ENCODE measurements at regions not wholly inside any gene's neighbourhood (a gene's known extent, or its start where the extent isn't known, plus 50 kb on each side); places are given as distances from the start of the nearest gene placed in this dataset.
A peak's percentile ranks its signal among the peaks of the same experiment; 100 is the strongest.

DNA sequence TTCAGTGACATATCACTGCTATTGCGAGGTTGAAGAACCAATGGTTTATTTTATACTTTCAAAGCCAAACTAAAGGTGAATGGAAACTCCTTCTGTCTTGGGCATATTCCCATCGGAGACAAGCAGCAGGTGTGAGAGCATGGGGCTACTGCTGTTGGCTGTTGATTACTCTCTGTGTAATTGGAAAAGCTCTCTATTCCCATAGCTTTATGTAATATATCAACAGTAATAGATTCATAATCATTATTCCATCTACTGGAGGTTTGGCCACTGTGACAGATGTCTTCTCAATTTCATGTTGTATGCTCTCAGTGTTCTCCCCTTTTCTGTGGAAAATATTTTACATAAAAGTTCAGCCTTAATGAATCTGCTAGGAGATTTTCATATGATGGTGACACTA, 352.0 kb downstream of the BTG1 start:
- no peak for DNase-seq (ENCODE audit: low spot score)

DNA sequence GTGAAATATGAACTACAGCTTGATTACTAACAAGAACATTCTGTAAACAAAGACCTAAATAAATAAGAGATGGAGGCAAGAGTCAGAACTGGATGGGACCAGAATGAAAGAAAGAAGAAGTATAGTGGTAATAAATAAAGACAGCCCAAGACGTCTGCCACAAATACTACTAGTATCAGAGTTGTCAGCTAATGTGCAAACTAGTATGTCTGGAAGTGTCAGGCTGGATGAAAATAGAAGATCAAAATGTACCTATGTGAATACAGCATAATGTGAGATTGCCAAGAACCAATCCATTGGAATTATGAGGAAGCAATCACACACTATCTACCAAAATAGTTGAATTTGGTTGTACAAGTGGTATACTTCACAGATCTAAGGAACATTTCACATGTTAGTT, 353.0 kb downstream of the BTG1 start:
- DNase-seq (ENCODE audit: low spot score): no peak

DNA sequence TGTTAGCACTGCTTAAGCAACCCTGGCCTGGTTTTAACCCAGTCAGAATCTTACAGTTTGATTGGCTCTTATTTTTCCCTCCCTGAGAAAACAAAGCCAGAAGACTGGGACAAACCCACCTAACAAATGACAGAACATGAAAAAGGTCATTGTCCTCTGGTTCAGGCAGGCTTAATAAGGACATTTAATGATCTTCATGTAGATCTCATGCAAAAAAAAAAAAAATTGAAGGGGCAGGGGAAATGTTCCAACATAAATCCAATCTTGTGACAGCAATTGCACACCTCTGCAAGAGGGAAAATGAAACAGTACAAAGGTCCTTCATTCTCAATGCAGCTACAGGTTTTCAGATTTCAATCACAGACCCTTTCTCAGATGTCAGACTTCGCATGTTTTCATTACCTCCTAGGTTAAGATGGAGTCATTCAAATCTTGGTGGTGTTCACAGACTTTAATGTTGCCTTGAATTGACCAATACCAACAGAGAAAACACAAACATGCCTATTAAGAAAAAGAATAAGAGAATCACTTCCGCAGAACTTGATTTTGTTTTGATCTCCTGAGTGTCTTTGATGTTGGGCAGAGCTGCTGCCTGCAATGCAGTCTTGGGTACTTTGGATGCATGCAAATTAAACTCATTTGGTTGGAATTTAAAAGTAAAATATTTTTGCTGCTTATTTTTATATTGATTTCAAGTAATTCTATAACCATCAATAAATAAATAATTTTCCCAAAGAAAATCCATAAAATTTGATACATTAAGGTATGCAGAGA, 359.0 kb downstream of the BTG1 start:
- no peak for DNase-seq (ENCODE audit: low spot score)

DNA sequence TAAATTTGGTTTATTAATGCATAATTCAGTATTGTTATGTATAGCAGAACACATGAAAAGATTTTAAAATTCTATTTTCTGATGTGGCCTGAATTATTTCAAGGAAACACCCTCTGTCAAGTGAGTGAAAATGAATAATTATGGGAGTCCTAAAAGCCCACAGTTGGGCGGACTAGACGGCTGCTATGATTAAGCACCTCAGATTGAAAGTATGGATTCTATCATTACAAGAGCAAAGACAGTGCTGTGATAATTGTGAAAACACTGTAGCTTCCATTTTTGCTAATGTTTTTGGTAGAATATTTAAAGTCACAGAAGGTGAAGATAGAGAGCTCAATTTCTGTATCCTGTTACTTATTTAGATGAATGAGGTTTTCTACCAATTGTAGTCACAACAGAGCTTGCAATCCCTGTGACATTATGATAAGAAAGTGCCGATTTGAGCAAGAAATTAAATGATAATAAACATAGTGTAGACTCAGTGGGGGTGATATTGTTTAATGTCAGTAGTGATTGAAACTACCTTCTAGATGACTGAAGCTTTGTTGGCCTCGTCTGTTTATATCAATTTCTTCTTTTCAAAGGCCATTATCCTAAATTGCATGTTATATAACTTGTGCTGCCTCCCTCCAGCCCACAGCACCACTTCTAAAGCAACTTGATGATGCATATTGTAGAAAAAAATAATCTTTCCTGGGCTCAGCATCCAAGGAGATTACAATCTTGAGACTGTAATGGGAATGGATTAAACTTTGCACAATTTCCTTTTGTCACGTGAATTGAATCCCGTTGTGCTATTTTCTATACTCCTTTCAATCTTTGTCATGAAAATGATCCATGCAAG, 359.8 kb downstream of the BTG1 start:
- no peak for DNase-seq (ENCODE audit: low spot score)

DNA sequence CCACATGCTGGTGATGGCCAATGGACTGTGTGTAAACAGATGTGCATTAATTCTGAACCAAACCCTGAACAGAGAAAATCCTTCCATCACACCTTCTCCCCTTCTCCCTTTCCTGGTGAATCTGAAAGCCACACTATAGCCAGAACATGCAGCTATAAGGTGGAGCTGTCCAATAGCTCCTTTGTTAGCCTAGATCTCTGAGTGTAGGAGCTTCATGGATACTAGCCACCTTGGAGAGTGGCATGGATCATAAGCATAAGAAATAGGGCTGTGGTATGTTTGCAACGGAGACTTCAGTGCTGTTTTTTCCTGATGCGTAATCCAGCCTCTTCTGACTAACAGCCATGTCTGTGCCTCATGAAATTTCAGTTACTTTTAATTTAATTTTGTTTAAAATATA, 364.5 kb downstream of the BTG1 start:
- no peak for DNase-seq (ENCODE audit: low spot score)

DNA sequence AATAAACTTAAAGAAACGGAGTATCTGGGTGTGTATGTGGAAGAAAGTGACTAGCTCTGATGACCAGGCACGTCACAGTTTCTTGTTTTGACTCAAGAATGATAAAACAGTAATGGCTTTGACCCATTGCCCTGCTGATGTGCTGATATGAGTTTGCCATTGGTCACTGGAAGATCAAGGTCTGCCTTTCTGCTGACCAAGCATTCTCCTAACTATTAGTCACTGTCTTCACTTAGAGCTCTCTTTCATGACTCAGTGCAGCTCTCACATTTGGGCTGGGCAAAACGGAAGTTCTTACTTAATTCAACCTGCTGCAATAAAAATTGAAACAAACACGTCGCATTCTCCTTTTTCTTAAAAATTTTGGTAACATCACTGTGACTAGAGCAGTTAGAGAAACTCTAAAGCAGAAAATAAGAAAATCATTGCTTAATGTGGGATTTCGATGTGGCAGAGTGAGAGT, 366.7 kb downstream of the BTG1 start:
- DNase-seq (ENCODE audit: low spot score): no peak

DNA sequence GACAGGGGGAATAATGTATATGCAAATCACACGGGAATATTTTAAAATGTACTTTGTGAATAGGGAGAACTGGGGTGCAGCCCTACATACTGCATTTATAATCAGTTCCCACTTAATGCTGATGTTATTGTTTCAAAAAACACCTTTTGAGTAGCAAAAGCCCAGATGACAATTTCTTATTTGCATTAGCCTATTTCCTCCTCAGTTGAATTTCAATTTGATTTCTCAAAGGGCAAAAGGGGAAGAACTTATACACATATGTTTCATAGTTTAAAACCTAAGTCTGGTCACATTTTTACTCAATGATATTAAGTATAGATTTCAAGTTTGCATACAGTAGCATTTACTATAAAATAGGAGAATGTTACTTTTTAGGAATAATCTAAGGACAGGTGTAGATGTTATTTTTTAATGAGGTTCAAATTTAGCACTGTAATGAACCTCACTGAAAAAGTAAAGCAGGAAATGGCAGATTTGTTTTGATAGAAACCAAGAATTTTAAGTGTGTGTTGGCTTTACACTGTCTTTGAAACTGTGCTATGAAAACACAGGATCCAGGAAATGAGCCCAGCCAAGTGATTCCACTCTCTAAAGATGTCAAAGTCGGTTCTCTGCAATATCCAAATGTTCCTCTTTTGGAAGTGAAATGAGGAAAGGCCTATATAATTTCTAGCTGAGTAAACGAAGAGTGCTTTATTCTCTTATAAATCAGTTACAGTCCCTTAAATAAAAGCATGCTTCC, 367.4 kb downstream of the BTG1 start:
- DNase-seq (ENCODE audit: low spot score): no peak

DNA sequence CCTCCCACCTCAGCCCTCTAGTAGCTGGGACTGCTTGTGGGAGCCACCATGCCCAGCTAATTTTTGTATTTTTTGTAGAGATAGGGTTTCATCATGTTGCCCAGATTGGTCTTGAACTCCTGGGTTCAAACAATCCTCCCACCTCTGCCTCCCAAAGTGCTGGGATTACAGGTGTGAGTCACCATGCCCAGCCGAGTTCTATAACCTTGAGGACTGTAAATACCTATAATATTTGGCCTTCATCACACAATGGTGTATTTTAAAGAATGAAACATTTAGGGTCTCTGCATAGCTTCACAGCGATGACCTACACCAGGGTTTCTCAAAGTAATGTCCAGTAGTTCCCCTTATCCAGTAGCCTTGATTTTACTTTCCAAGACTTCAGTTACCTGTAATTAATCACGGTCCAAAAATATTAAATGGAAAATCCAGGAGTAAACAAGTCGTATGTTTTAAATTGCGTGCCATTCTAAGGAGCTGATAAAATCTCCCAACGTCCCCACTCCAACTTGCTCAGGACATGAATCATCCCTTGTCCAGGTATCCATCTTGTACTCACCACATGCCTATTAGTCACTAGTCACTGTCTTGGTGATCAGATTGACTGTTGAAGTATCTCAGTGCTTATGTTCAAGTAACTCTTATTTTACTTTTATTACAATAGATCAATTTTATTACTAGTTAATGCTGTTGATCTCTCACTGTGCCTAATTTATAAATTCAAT, 368.2 kb downstream of the BTG1 start:
- DNase-seq (ENCODE audit: low spot score): no peak

DNA sequence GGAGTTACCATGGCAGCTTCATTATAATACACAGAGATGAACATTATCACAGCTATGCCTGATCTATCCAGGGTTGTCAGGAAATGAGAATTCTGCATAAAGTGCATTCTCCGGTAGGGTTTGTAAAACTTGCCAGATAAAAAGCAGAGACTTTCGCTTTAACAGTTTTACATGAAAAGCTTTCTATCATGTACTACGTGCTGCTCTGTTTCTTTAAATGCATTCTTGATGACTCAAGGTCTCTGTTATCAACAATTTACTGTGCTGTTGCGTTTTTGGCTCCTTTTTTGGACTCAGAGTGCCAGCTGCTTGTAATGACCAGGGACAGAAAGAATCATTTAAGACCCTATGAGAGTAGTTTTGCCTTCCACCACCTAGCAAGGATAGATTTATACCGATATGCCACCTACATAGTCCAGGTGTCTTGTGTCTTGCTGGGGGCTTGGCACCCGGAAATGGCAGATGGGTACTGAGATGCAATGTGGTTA, 371.2 kb downstream of the BTG1 start:
- no peak for DNase-seq (ENCODE audit: low spot score)

DNA sequence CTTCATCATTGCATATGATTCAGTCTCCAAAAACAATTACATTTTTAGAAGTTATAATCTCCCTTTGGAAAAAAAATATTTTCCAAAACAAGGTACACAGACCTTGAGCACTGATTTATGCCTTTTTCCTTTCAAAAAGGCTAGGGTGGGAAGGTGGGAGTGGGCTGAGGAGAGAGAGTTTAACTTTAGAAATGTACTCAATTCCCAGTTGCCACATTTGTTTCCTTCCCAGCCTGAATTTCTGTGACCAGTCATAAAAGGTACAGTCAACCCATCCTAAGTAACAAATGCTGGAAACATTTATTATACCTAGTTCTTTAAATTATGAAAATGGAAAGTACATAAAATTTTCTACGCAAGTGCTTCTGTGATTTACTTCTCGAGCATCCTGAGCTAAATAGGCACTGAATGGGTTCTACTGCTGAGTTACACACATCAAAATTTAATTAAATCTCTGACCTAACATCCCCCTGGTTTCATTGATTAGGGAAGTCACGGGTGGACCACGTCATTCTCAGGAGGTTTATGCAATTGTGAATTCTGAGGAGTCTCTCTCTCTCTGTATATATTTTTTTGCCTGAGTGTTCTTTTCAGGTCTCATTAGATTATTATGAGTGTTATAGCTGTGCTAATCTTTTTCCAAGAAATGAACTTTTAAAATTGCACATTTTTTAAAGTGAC, 371.8 kb downstream of the BTG1 start:
- no peak for DNase-seq (ENCODE audit: low spot score)

DNA sequence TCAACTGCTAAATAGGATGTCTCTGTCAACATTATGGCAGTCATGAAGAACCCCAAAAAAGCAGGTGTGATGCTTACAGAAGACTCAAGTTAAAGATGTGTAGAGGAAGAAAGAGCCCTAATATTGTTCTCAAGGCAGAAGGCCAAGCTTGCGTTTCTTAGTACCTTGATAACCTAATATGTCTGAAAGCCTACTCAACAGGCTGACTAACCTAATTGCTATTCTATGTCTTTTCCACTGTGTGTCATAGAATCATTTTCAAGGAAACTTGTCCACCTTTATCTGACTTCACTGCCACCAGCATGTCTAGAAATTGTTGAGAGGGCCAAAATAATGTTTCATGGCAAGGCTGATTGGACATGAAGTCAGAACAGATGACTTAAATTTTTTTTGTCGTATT, 373.2 kb downstream of the BTG1 start:
- no peak for DNase-seq (ENCODE audit: low spot score)

DNA sequence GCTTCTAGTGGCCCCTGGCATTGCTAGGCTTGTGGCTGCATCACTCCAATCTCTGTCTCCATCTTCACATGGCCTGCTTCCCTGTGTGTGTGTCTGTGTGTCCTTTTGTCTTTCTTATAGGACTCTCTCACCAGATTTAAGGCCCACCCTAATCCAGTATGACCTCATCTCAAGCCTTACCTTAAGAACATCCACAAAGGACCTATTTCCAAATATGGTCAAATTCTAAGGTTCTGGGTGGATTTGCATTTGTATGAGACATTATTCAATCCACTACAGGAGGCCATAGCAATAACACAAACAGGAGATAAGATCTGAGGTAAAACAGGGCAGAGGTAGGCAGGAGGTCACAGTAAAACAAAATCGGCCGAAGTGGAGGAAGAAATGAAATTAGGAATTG, 375.9 kb downstream of the BTG1 start:
- no peak for DNase-seq (ENCODE audit: low spot score)

DNA sequence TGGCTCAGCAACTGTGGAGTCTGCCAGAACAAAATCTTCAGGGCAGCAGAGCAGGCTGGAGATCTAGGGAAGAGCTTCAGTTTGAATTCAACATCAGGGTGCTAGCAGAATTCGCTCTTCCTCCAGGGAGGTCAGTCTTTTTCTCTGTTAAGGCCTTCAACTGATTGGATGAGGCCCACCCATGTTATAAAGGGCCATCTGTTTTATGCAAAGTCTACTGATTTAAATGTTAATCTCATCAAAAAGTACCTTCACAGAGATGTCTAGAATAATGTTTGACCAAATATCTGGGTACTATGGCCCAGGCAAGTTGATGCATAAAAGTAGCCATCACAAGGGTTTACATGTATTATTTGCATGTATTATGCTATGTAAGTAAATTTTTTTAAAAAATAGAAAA, 378.4 kb downstream of the BTG1 start:
- DNase-seq (ENCODE audit: low spot score): no peak

DNA sequence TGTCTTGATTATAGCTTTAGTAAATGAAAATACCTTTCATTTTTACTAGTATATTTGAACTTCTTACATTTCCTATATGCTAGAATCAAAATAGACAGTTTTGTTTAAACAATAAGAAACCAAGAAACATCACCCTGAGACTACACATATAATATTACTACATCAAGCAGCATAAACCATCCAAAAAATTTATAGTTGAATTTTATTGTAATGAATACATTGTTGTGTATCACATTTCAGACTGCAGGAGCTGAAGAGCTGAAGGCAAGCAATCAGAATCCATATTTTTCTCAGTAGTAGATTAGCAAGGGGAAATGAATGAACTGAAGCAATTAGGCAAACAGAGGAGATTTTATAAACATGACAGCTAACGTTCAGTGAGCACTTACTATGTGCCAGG, 379.2 kb downstream of the BTG1 start:
- no peak for DNase-seq (ENCODE audit: low spot score)

DNA sequence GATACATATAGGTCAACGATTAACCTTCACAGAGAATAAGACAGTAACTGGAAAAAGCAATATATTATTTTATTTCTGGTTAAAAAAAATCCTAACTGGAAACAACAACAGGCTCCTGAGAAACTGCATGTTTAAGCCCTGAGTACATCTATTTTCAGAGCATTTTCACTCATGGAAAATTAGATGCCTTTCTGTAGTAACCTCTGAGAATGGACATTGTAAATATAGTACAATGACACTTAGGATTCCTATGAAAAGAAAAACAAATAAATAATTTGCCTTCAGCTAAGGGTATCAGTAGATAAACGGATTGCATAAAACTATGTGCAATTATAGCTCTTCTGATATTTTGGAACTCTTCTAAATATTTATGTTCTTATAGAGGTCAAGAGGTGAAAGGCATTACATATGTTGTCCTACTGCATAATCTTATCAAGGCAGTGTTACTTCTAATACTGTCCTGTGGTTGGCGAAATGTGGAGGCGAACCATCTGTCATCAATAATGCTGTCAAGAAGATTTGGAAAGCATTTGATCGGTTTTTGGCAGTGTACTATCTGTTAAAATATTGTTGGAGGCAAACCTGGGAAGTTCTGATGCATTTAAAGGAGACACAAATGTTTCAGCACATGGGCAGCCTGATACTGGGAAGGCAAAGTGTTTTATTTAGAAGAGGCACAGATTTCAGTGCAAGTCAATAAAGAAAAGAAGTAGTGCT, 381.8 kb downstream of the BTG1 start:
- DNase-seq (ENCODE audit: low spot score): peak; percentile 55

DNA sequence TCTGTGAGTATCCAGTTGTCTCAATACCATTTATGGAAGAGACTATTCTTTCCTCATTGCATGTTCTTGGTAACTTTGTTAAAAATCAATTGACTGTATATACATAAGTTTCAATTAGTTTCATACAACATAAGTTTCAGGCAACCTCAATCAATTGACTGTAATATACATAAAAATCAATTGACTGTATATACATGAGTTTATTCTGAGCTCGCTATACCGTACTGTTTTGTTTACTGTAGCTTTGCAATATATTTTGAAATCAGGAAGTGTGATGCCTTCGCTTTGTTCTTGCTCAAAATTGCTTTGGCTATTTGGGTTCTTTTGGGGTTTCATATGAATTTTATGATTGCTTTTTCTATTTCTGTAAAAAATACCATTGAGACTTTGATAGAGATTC, 392.0 kb downstream of the BTG1 start:
- DNase-seq (ENCODE audit: low spot score): no peak

DNA sequence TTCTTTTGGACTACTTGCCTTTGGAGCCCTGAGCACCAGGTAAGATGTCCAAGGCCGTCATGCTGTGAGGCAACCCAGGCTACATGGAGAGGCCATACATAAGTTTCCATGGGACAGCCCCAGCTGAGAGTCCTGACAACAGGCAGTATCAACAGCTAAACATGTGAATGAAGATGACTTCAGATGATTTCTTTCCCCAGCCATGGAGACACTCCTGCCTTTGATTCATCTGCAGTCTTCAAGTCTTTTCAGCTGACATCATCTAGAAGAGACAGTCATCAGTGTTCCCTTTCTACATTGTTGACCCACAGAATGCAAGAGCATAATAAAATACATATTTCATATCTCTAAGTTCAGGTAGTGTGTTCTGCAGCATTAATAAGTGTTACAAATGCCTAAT, 398.7 kb downstream of the BTG1 start:
- DNase-seq (ENCODE audit: low spot score): no peak

DNA sequence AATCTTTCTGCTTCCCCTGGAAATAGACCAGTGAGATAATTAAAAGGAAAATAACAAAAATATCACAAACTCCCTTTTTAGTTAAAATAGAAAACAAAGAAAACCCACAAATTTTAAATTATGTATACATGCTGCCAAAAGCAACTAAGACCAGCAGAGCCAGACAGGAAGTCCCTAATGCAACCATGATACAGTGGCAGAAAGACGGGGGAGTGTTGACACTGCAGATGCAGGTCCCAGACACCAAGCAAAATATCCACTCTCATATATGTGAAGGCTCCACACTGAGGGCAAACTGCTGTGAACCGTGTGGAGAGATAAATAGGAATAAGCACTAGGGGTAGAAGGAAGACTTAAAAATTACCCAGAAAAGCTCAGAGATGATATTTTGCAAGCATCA, 401.0 kb downstream of the BTG1 start:
- peak; percentile 20 for DNase-seq (ENCODE audit: low spot score)

DNA sequence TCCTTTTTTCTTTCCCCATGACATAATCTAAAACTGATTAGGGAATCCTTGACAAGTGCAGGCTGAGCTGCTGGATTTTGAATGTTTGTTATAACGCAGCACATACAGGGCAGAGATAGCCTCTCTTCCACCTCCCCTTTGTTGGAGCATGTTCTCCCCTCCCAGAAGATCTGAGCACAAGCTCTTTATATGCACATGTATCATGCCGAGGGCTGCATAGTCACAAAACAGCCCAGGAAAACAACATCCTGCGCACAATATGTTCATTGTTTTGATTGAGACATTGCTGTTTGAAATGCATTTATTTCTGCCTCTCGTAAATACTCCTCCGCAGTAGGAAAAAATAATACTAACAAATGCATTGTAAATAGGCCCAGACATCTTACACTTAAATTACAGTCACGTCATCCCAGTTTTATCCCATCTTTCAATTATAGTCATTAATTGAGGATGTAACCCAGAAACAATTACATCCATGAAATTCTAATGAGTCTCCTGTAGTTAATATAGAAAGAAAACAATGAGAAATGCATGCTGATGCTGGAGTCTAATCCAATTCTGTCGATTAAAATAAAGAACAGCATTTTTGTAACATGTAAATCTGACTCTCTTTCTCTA, 401.8 kb downstream of the BTG1 start:
- DNase-seq (ENCODE audit: low spot score): peak; percentile 74

DNA sequence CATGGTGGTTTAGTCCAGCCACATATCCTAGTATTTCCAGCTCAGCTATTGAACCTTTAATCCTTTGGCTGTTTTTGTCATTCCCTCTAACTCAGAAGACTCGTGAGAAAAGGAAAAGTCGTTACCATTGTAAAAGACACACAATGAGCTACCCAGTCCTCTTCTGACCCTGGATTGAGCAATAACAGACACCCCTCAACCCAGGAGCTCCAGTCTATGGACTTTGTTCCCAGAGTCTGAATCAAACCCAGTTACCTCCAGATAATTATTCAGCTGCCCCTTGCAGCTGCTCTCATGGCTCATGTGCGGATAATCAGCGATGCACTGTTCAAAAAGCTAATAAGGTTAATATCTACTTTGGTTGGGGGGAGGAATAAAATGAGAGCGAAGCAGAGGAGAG, 402.4 kb downstream of the BTG1 start:
- DNase-seq (ENCODE audit: low spot score): no peak
